Spleen (tissue), 7 donors: ENCODE measurements at regions not wholly inside any gene's neighbourhood (a gene's known extent, or its start where the extent isn't known, plus 50 kb on each side); places are given as distances from the start of the nearest gene placed in this dataset.

Experiments used
- POLR2A ChIP-seq, 3 donors: fragments of 450-650 bp; IDR thresholded peaks; one replicate each; pipeline ENCODE4 v1.5.1; 2017; ENCODE audit warnings: antibody characterized with exemption in 3 of 3, mild to moderate bottlenecking in 1 of 3
- POLR2AphosphoS5 ChIP-seq, 3 donors: sonication (generic); formaldehyde crosslinking; IDR thresholded peaks; one replicate each; pipeline ENCODE4 v1.5.1; 2017; ENCODE audit warnings: antibody characterized with exemption in 3 of 3
- TF ChIP-seq, protein P1 (sequence below), 11 experiments: fragments of 200-600 bp in 7 of 11; fragments of 450-650 bp in 4 of 11; sonication (generic) in 4 of 11; IDR thresholded peaks in 8 of 11; conservative IDR thresholded peaks in 3 of 11; 1 replicate in 7 of 11; 2 replicates in 4 of 11; pipeline versions ENCODE4 v1.4.0 to v1.8.0; 2016 to 2021; ENCODE audit warnings: antibody characterized with exemption in 11 of 11, inconsistent platforms in 4 of 11, mild to moderate bottlenecking in 1 of 11
- donor health status: DM: no; HTN: no; CAD: no; lungs with moderate emphysema.
- donor health status: DM: no; HTN: no; CAD: no.
- donor health status: DM: no; HTN: no; CAD: no.

DNA sequence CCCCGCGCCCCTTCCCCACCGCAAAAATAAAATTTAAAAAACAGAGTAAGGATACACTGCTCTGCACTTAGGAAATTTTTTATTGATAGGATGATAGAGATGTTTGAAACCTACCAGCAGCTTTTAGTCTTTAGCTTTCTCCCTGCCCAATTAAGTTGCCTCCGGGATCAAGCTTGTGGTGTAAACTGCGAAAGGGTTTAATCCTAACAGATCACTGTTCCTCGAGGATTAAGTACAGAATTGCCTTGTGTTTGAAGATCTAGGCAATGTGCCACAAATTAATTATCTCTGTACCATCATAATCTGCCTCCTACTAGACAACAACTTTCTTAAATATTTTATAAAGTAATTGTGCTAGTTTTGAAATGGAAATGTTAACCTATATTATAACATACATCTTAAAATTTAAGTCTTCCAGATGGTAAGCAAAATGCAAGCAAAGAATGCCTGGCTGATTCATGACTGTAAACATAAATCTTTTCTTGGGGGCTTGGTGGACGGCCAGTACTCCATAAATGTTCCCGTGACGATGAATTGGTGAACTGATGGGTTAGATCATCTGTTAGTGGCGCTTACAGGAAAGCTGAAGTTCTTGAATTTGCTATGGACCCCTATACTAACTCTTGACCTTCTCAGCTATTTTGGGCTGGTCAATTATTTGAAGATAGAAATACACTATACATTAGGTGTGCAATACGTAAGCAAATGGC, 58.0 kb upstream of the ARHGAP18 start:
- TF ChIP-seq, protein P1, sequence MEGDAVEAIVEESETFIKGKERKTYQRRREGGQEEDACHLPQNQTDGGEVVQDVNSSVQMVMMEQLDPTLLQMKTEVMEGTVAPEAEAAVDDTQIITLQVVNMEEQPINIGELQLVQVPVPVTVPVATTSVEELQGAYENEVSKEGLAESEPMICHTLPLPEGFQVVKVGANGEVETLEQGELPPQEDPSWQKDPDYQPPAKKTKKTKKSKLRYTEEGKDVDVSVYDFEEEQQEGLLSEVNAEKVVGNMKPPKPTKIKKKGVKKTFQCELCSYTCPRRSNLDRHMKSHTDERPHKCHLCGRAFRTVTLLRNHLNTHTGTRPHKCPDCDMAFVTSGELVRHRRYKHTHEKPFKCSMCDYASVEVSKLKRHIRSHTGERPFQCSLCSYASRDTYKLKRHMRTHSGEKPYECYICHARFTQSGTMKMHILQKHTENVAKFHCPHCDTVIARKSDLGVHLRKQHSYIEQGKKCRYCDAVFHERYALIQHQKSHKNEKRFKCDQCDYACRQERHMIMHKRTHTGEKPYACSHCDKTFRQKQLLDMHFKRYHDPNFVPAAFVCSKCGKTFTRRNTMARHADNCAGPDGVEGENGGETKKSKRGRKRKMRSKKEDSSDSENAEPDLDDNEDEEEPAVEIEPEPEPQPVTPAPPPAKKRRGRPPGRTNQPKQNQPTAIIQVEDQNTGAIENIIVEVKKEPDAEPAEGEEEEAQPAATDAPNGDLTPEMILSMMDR (IDR thresholded peaks at IDR 0.05 in 8 of 11, conservative IDR thresholded peaks at IDR 0.05 in 3 of 11): no peak
- TF ChIP-seq POLR2A (IDR thresholded peaks at IDR 0.05) (no peak), POLR2AphosphoS5 (IDR thresholded peaks at IDR 0.05) (no peak)
